ENCODE measurements at regions not wholly inside any gene's neighbourhood (a gene's known extent, or its start where the extent isn't known, plus 50 kb on each side); places are given as distances from the start of the nearest gene placed in this dataset.
"Not testable (repeated sequence)": the region's sequence is repeated elsewhere in the genome, so short reads cannot be mapped to it uniquely, and the experiment has no call there.

DNA sequence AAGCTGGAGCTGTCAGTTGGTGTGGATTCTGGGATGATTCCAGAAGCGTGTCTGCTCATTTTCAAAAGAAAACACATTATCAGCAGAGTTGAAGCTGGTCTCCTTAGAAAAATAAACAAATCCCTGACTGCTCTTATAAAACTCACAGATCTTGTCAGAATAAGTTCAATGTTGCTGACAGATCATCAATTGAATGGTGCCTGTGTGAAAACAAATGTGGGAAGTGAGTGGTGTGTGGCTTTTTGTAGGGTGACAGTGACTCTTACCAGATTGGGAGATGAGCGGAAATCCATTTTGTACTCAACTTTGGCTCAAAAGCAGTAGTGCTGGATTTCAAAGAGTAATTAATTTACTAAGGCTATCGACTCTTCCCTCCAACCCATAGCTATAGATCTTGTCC, 807.8 kb downstream of the RAPGEF2 start:
- DNase-seq (ENCODE audit: low spot score, unreplicated experiment), result no peak
- H3K4me1 Mint-ChIP-seq (ENCODE audit: low read depth), result peaks cover 2% of the 10 kb centered on the region
- no peak overlapping the region for H3K4me3 Mint-ChIP-seq (ENCODE audit: low read depth)
- H3K27ac Mint-ChIP-seq, result no peak overlapping the region
- no peaks in the 10 kb centered on the region for H3K9me3 Mint-ChIP-seq (ENCODE audit: low read depth)
- TF ChIP-seq, protein P1, sequence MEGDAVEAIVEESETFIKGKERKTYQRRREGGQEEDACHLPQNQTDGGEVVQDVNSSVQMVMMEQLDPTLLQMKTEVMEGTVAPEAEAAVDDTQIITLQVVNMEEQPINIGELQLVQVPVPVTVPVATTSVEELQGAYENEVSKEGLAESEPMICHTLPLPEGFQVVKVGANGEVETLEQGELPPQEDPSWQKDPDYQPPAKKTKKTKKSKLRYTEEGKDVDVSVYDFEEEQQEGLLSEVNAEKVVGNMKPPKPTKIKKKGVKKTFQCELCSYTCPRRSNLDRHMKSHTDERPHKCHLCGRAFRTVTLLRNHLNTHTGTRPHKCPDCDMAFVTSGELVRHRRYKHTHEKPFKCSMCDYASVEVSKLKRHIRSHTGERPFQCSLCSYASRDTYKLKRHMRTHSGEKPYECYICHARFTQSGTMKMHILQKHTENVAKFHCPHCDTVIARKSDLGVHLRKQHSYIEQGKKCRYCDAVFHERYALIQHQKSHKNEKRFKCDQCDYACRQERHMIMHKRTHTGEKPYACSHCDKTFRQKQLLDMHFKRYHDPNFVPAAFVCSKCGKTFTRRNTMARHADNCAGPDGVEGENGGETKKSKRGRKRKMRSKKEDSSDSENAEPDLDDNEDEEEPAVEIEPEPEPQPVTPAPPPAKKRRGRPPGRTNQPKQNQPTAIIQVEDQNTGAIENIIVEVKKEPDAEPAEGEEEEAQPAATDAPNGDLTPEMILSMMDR (IDR thresholded peaks at IDR 0.05; ENCODE audit: unreplicated experiment), result no peak
- no peaks in the 10 kb centered on the region for H3K36me3 Mint-ChIP-seq (ENCODE audit: insufficient read depth)
- no peaks in the 10 kb centered on the region for H3K27me3 Mint-ChIP-seq

DNA sequence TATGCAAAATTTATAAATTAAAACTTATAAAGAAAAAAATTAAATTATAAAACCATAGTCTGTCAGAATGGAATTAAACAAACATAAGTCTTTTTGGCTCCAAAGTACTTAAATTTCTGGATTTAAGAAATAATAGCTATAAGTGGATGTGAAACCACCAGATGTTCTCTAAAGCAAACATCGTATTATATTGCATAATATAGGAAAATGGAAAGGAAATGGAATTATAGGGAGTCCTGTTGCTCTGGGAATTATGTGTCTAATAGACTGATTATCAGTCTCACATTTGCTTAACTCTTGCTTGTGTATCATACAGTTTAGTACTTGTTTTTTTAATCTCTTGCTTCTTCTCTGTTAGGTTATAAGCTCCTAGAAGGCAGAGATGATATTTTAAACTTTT, 819.2 kb downstream of the RAPGEF2 start:
- H3K9me3 Mint-ChIP-seq (ENCODE audit: low read depth), result peaks cover 20% of the 10 kb centered on the region
- peaks cover 2% of the 10 kb centered on the region for H3K36me3 Mint-ChIP-seq (ENCODE audit: insufficient read depth)
- no peak overlapping the region for H3K27ac Mint-ChIP-seq
- DNase-seq (ENCODE audit: low spot score, unreplicated experiment), result no peak
- TF ChIP-seq, protein P1 (IDR thresholded peaks at IDR 0.05; ENCODE audit: unreplicated experiment), result no peak
- H3K4me1 Mint-ChIP-seq (ENCODE audit: low read depth), result no peaks in the 10 kb centered on the region
- no peak overlapping the region for H3K4me3 Mint-ChIP-seq (ENCODE audit: low read depth)
- H3K27me3 Mint-ChIP-seq, result no peaks in the 10 kb centered on the region

DNA sequence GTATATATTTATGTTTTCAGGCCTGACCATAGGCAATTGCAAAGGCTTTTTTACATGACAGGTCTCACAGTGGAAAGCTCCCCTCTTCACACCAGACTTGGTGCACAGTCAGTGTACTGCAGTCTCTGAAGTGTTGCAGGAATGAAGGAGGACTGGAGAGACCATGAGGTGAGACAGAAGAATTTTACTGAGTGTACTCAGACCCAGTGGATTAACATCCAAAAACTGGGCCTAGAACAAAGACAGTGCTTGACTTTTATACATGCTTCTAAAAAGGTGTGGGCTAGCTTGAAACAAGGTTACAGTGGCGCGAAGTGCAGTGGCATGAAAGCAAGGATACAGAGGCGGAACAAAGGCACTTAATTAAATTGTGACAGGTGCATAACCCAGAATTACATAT, 822.9 kb downstream of the RAPGEF2 start:
- no peak overlapping the region for H3K27ac Mint-ChIP-seq
- no peaks in the 10 kb centered on the region for H3K4me1 Mint-ChIP-seq (ENCODE audit: low read depth)
- H3K36me3 Mint-ChIP-seq (ENCODE audit: insufficient read depth), result peaks cover 2% of the 10 kb centered on the region
- TF ChIP-seq, protein P1 (IDR thresholded peaks at IDR 0.05; ENCODE audit: unreplicated experiment), result no peak
- H3K4me3 Mint-ChIP-seq (ENCODE audit: low read depth), result no peak overlapping the region
- no peak for DNase-seq (ENCODE audit: low spot score, unreplicated experiment)
- no peaks in the 10 kb centered on the region for H3K27me3 Mint-ChIP-seq
- H3K9me3 Mint-ChIP-seq (ENCODE audit: low read depth), result peaks cover 35% of the 10 kb centered on the region

DNA sequence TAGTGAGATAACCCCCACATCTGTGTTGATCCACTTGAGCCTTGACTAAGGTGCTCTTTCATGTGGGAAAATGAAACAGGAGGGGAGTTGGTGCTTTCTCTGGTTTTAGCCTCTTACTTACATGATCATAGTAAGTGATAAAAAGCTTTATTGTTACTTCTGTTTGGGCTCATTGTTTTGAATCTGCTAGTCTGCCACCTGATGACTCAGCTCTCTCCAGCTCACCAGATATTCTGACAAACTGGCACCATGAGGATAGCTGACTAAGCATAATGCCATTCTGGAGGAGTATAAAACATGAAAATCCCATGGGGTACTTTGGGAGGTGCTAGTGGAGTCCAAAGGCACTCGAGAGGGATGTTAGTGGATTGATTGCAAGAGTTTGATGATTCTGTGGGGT, 824.0 kb downstream of the RAPGEF2 start:
- Mint-ChIP-seq H3K36me3 (ENCODE audit: insufficient read depth) (peaks cover 3% of the 10 kb centered on the region), H3K4me3 (ENCODE audit: low read depth) (no peak overlapping the region), H3K27me3 (no peaks in the 10 kb centered on the region), H3K4me1 (ENCODE audit: low read depth) (no peaks in the 10 kb centered on the region), H3K9me3 (ENCODE audit: low read depth) (peaks cover 39% of the 10 kb centered on the region), H3K27ac (no peak overlapping the region)
- no peak for DNase-seq (ENCODE audit: low spot score, unreplicated experiment)
- TF ChIP-seq, protein P1 (IDR thresholded peaks at IDR 0.05; ENCODE audit: unreplicated experiment), result no peak

DNA sequence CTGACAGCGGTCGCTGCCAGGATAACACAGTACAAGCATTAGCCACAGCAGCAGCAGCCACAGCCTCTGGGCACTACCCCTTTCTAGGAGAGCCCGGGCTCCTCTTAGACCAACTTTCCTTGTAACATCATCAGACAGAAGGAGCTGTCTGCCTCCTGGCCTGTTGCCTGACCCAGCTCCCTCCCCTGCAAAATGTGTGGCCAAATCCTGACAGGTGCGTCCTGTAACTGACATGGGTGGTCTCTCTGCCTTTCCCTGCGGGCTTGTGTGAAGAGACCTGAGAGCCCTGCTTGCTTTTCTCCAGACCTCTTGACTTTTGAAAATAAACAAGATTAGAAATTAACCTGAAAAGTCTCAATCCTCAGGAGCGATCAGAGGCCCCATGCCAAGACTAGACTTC, 824.9 kb downstream of the RAPGEF2 start:
- Mint-ChIP-seq H3K27ac (no peak overlapping the region), H3K4me1 (ENCODE audit: low read depth) (no peaks in the 10 kb centered on the region), H3K4me3 (ENCODE audit: low read depth) (no peak overlapping the region), H3K27me3 (no peaks in the 10 kb centered on the region), H3K36me3 (ENCODE audit: insufficient read depth) (peaks cover 7% of the 10 kb centered on the region), H3K9me3 (ENCODE audit: low read depth) (peaks cover 42% of the 10 kb centered on the region)
- TF ChIP-seq, protein P1 (IDR thresholded peaks at IDR 0.05; ENCODE audit: unreplicated experiment), result no peak
- DNase-seq (ENCODE audit: low spot score, unreplicated experiment), result no peak

DNA sequence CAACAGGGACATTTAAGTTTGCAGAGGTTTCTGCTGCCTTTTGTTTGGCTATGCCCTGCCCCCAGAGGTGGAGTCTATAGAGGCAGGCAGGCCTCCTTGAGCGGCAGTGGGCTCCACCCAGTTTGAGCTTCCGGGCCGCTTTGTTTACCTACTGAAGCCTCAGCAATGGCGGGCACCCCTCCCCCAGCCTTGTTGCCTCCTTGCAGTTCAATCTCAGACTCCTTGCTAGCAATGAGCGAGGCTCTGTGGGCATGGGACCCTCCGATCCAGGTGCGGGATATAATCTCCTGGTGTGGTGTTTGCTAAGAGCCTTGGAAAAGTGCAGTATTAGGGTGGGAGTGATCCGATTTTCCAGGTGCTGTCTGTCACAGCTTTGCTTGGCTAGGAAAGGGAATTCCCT, 831.7 kb downstream of the RAPGEF2 start:
- not testable (repeated sequence) for DNase-seq (ENCODE audit: low spot score, unreplicated experiment); H3K4me1 Mint-ChIP-seq (ENCODE audit: low read depth); H3K27ac Mint-ChIP-seq; H3K36me3 Mint-ChIP-seq (ENCODE audit: insufficient read depth); H3K27me3 Mint-ChIP-seq; H3K4me3 Mint-ChIP-seq (ENCODE audit: low read depth)
- H3K9me3 Mint-ChIP-seq (ENCODE audit: low read depth), result peaks cover 37% of the 10 kb centered on the region

Data from progenitor cell of endocrine pancreas (in vitro differentiated cells).